ENCODE measurements at regions not wholly inside any gene's neighbourhood (a gene's known extent, or its start where the extent isn't known, plus 50 kb on each side); places are given as distances from the start of the nearest gene placed in this dataset.

- no peak for DNase-seq (ENCODE audit: low read depth in 2 of 2)
Observed at GRCh38 chr2:128436479-128437203, 118.0 kb upstream of the HS6ST1 start.

DNA sequence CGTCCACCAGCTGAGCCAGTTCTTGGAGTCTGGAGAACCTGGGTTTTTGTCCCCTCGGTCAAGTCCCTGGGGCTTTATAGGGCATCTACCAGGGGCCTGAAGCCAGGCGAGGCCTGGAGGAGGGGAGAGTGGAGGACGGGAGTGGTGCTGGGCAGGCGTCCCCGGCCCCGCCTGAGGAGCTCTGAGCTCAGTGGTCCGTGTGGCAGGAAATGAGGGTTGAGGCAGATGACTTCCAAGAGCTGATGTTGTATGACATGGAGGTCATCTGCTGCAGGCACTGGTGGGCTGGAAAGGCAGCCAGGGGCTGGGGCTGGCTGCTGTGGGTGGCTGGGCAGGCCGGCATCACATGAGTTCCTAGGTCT lies 118.5 kb upstream of the HS6ST1 start:
- no peak for DNase-seq (ENCODE audit: low read depth in 2 of 2)

DNA sequence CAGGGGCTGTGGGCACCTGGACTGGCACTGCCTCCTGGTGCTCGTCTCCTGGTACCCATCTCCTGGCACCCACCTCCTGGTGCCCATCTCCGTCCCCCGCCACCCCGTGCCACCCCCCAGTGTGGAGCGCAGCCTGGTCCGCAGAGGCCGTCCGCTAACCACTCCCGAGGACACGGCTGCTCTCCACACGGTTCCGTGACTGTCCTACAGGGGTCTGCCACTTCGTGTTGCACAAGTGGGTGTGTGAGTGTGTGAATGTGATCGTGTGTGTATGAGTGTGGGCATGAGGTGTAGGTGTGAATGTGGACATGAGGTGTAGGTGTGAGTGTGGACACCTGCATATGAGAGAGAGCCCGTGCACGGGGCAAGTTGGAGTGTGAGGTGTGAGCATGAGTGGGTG lies 119.4 kb upstream of the HS6ST1 start:
- DNase-seq (ENCODE audit: low read depth in 2 of 2): no peak

GRCh38 chr2:128438586-128438985 lies 119.9 kb upstream of the HS6ST1 start:
- DNase-seq (ENCODE audit: low read depth in 2 of 2): no peak

DNA sequence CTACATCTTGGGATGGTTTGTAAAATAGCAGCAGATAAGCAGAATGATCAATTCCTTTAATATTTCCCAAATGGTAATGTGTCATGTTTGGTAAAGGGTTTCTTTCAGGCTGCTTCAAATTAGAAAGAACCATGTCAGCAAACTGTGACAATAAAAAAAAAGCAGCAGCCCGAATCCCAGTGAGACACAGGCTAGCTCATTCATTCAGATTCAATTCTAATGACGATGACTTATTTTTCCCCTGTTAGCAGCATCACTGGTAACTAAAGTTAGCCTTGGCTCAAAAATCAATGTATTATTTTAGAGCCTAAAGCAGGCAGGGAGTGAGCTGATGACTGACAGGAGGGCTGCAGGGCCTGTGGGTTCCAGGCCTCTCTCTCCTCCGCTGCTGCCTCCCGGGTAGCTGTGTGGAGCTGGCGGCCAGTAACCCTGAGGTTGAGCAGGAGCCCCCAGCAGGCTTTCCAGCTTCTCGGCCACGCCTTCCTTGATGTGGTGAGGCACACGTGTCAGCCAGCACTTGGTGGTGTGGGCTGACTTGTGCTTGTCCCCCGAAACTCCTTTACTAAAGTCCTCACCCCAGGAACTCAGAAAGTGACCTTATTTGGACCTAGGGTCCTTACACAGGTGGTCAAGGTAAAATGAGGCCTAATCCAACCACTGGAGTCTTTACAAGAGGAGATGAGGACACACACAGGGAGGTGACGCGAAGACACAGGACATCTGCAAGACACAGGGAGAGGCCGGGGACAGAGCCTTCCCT lies 120.5 kb upstream of the HS6ST1 start:
- no peak for DNase-seq (ENCODE audit: low read depth in 2 of 2)

DNA sequence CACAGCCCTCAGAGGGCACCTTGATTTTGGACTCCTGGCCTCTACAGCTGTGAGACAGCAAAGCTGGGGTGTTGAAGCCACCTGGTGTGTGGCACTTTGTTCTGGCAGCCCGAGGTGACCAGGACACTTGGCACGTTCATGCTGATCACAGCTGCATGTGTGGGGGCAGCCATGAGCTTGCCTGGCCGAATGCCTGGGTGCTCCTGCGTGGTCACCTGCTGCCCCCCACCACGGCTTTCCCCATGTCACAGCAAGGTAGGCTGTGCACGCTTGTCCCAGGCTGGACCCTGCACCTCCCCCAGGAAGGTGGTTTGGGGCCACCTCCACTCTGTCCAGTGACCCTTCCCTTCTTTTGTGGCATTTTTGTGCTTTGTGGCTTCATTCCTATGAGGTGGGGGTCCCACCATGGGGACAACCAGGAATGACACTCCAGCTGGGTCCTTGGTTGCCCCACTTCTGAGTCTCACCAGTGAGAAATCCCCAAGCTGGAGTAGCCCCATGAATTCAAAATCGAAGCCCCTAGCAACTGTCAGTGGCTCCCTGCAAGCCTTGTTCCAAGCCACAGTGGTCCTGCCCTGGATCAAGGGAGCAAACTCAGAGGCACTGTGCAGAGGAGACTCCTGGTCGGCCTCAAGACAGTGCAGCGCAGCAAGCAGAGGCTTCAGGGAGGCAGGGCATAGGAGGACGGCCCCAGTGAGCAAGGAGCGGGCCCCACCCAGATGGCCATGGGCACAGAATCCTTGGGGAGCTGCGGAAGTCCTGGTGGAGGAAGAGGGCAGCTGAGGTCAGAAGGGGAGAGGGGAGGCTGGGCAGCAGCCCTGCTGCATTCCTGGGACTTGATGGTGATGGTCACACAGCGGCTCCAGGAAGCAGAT lies 121.4 kb upstream of the HS6ST1 start:
- DNase-seq (ENCODE audit: low read depth in 2 of 2): no peak

DNA sequence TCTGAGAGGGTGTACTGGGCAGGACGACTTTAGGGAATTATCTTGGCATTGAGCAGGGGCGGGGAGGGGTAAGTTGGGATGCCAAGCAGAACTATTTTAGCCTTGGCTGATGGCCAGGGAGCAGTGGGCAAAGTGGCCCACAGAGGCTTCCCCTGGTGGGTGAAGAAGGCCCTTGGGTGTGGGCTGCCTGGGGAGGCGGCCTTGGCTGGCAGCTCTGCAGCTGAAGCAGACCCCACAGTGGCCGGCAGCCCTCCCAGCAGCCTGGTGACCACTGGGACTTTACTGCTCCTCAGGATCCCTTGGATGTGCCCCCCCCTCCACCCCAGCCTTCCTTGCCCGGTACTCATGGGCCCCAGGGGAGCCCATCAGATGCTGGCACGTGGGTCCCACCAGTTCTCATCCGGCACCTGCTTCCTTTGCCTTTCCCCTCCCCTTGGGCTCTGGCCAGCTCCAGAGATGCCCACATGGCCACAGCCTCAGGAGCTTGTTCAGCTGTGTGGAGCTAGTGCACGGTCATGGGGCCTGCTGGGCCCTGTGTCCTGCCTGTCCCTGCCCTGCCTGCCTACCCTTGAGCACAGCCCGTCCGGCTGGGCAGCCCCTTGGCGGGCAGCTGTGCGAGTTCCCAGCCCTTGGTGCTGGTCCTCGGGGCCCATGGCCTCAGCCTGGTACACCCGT lies 122.1 kb upstream of the HS6ST1 start:
- no peak for DNase-seq (ENCODE audit: low read depth in 2 of 2)

DNA sequence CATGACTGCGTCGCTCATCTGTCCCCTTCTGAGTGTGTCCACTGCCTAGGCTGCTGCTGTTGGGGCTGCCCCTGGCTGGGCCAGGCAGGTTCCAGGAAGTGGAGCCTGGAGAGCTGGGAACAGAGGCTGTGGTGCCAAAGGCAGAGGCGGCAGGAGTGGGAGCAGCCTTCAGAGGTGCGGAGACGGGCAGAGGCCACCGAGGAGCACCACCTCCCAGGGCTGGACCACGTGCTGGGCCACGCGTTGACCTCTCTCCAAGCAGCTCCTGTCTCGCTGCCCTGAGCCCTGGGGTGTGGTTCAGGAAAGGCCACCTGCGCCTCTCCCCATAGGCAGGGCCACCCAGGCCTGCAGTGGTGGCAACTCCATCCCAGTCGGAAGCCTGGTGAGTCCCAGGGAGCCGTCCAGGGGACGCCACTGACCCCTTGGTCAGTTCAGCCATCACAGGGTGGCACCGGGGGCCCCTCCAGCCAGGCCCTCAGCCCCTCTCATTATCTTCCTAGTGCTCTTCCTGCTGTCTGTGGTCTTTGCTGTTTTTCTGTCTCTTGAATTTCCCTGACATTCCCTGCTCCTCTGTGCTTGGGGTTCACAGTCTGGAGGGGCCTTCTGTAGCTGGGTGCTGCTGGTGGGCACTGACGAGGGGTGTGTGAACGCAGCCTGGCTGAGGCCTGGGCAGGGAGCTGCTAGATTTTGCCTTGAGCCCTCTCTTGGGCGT lies 122.8 kb upstream of the HS6ST1 start:
- DNase-seq (ENCODE audit: low read depth in 2 of 2): no peak

DNA sequence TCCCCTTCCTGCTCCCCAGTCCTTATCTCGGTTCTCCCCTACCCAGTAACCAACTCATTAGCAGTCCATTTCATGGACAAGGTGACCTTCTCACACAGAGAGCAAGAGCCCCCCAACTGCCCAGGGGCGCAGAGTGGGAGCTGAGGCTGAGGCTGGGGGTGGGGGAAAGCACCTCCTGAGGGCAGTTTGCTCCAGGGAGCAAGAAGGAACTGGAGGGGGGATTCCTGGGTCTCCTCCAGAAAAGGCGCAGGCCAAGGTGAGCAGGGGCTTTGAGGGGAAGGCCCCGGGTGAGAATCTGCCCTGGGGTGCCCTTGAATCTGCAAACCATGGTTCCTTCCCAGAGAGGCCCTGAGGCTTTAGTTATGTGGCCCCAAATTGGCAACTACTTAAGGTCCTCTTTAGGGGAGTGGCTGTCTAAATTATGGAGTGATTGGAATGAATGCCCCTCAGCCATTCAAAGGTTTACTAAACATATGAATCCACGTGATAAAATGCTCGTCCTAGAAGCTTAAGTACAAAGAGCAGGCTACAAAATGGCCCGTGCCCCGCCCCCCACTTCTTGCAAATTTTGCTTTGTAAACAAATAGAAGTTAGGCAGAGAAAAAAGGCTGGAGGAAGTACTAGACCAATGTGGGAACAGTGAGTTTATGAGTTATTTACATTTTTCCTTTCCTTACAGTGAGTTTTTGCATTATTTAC lies 123.5 kb upstream of the HS6ST1 start:
- no peak for DNase-seq (ENCODE audit: low read depth in 2 of 2)

- no peak for DNase-seq (ENCODE audit: low read depth in 2 of 2)
Observed at GRCh38 chr2:128442891-128443302, 124.2 kb upstream of the HS6ST1 start.

DNA sequence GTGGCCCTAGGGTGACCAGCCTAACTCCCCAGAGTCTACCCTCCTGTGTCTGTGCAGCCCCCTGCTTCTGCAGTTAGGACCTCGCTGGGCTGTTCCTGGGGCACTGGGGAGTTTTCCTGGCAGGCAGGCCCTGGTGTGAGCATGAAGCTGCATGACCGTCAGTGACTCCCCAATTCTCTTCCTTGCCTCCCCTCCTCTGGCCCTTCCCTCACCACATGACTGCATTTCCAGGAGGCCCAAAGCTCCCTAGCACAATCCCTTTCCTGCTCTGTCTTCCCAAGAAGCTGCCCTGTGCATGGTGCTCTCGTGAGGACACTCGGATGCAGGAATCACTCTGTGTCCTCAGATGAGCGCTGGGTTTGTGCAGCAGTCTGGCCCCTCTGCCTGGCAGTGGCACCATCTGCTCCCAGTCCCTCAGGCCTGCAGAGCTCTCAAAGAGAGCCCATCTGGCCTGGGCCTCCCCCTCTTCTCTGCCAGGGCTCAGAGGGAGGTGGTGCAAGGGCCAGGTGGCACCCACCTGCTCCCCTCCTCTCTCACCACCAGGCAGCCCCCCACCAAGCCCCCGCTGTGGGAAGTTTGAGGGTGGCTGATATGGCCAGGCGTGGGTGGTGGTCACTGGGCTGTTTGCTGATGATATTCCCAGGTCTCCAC lies 125.6 kb upstream of the HS6ST1 start:
- DNase-seq (ENCODE audit: low read depth in 2 of 2): no peak

GRCh38 chr2:128444816-128445522 lies 126.3 kb upstream of the HS6ST1 start:
- no peak for DNase-seq (ENCODE audit: low read depth in 2 of 2)

- no peak for DNase-seq (ENCODE audit: low read depth in 2 of 2)
Observed at GRCh38 chr2:128445523-128445900, 126.8 kb upstream of the HS6ST1 start.

DNA sequence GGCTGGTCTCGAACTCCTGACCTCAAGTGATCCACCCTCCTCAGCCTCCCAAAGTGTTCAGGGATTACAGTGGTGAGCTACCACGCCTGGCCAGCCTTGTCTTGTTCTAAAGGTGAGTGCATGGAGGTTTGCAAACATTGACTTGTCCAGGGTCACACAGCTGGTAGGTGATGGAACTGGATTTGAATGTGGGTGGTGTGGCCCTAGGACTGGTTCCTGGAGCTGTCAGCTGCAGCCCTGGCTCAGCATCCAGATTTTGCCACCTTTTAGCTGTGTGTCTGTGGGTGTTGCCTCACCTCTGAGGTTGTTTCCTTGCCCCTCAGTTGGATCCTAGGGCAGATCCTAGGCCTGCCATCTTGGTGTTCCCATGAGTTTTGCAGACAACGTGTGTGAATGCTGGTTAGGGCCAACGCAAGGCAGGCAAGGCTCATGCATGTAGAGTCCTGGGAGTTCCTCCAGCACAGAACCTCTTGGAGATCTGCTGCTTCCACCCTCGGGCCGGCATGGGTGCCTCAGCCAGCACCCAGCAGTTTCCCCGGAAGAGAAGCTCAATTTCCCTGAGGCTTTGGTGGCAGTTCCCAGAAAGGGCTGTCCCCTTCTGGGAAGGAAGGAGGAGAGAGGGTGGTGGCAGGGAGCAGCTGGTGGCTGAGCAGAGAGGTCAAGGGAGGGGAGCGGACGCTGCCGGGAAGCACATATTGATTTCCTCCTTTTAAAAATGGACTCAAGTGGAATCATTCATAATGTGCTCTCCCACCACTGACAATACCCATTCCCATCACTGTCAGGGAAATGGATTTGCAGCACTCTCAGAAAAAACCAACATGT lies 127.6 kb upstream of the HS6ST1 start:
- no peak for DNase-seq (ENCODE audit: low read depth in 2 of 2)

GRCh38 chr2:128446874-128447537 lies 128.3 kb upstream of the HS6ST1 start:
- no peak for DNase-seq (ENCODE audit: low read depth in 2 of 2)

DNA sequence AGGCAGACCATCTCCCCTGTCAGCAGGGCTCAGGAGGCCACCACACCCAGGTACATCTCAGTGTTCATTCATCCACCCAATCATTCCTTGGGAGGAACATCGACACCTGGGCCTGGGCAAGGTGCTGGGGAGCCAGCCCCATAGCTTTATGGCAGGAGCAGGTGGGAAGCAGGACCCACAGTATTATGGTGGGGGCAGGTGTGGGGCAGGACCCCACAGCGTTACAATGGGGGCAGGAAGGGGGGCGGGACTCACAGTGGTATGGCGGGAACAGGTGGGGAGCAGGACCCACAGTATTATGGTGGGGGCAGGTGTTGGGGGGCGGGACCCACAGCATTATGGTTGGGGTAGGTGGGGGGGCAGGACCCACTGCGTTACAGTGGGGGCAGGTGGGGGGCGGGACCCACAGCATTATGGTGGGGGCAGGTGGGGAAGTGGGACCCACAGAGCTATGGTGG lies 128.9 kb upstream of the HS6ST1 start:
- no peak for DNase-seq (ENCODE audit: low read depth in 2 of 2)

DNA sequence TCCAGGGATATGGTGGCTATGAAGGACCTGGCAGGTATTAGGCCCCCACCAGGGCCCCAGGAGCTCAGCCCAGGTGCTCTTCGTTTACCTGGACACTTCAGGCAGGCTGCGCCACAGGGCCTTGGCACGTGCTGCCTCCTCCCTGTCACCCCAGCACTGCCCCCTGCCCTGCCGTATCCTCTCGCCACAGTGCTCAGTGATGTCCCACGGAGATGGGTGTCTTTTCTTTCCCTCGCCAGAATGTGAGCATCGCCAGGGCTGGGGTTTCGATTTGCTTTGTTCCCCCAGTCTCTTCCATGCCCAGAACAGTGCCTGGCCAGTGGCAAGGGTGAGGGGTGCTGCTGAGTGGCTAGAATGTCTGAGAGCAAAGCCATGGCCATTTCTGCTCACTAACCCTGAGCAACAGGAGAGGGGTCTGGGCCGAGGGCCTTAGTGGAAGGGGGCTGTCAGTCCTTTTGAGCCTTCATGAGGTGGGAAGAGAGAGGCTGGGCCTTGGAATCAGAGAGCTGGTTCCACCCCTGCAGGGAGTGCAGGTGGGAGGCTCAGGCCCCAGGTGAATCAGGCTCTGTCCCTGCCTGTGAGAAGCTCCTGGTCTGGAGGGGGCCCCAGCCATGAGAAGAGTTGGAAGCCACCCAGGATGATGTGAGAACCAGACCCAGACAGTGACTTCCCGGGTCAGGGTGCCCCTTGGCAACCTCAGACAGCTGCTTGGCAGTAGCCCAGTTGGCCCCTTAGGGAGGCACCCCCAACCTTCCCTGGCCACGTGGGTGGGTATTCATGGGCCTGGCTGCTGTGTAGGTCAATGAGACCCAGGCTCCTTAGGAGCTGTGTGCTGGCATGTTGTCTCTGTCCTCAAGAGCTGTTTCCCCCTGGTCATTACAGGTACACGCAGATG lies 129.9 kb upstream of the HS6ST1 start:
- no peak for DNase-seq (ENCODE audit: low read depth in 2 of 2)

Measured in fibroblast of skin of left biceps (primary cell).